ENCODE measurements at regions not wholly inside any gene's neighbourhood (a gene's known extent, or its start where the extent isn't known, plus 50 kb on each side); places are given as distances from the start of the nearest gene placed in this dataset.

DNA sequence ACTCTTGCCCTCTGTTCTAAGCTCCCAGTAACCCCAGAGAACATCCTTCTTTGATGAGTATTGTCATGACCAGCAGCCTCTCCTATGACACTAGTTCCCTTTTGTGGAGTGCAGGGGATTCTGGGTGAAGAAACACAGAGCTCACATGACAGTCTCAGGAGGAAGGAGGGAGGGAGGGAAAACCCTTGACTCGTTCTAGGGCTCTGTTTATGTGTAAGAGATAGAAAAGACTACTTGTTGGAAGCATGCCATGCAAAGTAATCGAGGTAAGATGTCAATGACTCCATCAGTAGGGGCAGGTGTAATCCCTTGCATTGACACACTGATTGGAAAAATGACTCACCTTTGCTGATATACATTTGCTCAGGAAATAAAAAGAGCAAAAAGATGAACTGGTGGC is 190.2 kb upstream of the ELL2 start:
- intact Hi-C loops (cut with DNase I), result no loop called here

GRCh38 chr5:96150007-96150406 is 188.4 kb upstream of the ELL2 start:
- intact Hi-C loops (cut with DNase I), result no loop called here
- DNase-seq (ENCODE audit: low spot score), result no peak

More for the DNA sequence above, 190.2 kb upstream of the ELL2 start:
- DNase-seq (ENCODE audit: low spot score), result no peak

DNA sequence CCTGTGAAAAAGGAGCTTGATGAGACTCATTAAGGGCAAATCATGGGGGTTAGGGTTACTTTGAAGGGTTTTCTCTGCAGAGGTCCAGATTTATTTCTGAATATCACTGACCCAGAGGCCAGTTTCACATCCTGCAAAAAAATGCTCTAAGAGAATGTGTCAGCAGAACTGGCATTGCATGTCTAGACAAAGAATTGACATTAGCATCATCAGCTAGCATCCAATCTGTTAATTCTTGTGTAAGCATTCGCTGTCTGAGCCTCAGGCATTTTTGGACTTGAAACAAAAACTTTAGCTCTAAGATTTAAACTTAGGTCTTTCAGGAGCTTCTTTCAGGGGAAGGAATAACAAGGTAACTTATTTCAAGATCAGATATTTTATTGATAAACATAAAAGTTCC is 187.9 kb upstream of the ELL2 start:
- intact Hi-C loops (cut with DNase I), result loop anchor here in 1 of 2 donors (10.0 kb wide), 1 partner anchor 1255 kb away; no protein-coding TSS in a partner anchor
- DNase-seq (ENCODE audit: low spot score), result no peak

- no peak for DNase-seq (ENCODE audit: low spot score)
Observed at GRCh38 chr5:96149021-96149420, 187.4 kb upstream of the ELL2 start.

DNA sequence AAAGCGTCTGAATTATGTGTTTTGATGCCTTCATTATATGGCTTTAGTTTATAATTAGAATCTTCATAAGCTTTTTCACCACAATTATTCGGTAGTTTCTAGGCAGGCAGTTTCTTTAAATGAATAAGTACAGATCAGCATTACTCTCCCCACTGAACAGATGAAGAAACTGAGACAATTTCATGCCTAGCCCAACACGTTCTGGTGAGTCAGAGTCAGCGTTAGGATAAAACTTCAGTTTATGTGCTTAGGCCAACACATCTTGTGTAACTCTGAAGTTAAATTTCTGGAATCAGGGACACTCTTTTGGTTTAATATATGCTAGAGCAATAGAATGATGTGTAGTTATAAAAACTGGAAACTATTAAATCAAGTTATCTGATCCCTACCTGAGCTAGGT is 186.7 kb upstream of the ELL2 start:
- DNase-seq (ENCODE audit: low spot score), result no peak
- intact Hi-C loops (cut with DNase I), result loop anchor here in 1 of 2 donors (10.0 kb wide), 1 partner anchor 1254 kb away; no protein-coding TSS in a partner anchor

More at GRCh38 chr5:96149021-96149420, 187.4 kb upstream of the ELL2 start:
- intact Hi-C loops (cut with DNase I), result loop anchor here in 1 of 2 donors (10.0 kb wide), 1 partner anchor 1254 kb away; no protein-coding TSS in a partner anchor

DNA sequence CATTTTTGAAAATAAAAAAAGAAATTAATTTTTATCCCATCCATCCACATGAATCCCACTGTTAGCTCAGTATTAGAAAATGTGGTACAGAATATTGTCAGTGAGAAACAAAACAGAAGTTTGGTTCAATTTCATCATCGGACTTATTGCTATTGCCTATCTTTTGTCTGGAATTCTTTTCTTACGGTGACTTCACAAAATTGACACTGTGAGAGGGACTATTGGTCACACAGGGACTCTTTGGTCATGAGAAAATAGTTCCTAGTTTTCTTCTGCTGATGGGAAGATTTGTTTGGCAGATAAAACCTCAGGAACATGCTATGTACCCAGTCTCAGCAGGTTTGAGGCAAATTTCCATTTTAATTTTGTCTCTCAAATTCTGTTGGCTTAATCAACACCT is 186.2 kb upstream of the ELL2 start:
- DNase-seq (ENCODE audit: low spot score), result no peak
- intact Hi-C loops (cut with DNase I), result loop anchor here in 1 of 2 donors (10.0 kb wide), 1 partner anchor 1253 kb away; no protein-coding TSS in a partner anchor

DNA sequence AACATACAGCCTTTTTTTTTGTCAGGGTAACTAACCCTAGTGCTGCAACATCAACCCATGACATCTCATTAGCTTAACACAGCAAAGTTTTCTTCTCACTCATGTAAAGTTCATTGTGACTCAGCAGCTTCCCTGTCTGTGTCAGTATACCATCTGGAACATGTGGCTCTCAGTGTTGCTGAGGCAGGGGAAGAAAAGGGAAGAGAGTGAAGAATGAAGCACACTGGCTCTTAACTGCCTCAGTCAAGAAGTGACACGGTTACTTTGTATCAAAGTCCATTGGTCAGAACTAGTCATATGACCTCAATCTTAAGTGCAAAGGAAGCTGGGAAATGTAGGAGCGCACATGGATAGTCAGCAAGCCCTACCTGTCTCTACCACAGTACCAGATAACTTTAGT is 185.0 kb upstream of the ELL2 start:
- DNase-seq (ENCODE audit: low spot score), result no peak
- intact Hi-C loops (cut with DNase I), result loop anchor here in 1 of 2 donors (10.0 kb wide), 1 partner anchor 1252 kb away; no protein-coding TSS in a partner anchor

DNA sequence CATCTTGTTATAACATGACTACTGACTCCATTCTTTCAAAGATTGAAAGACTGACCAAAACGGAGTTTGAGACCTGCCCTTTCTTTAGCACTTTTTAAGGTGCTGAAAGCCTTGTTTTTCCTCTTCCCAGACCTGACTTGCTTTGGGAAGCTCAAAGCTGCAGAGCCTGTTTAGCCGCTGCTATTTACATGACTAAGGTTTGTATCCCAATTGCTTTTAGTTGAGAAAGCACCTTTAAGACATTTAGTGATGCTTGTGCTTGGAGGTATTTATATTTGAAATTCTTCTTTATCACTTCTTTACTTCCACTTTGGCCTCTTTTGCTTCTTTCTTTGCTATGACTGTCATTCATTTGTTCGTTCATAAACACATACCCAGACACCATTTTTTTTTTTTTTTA is 182.6 kb upstream of the ELL2 start:
- intact Hi-C loops (cut with DNase I), result loop anchor here in 1 of 2 donors (10.0 kb wide), 1 partner anchor 1249 kb away; no protein-coding TSS in a partner anchor
- DNase-seq (ENCODE audit: low spot score), result no peak

GRCh38 chr5:96143450-96143849 is 181.8 kb upstream of the ELL2 start:
- intact Hi-C loops (cut with DNase I), result loop anchor here in 1 of 2 donors (10.0 kb wide), 1 partner anchor 1249 kb away; no protein-coding TSS in a partner anchor
- DNase-seq (ENCODE audit: low spot score), result no peak

DNA sequence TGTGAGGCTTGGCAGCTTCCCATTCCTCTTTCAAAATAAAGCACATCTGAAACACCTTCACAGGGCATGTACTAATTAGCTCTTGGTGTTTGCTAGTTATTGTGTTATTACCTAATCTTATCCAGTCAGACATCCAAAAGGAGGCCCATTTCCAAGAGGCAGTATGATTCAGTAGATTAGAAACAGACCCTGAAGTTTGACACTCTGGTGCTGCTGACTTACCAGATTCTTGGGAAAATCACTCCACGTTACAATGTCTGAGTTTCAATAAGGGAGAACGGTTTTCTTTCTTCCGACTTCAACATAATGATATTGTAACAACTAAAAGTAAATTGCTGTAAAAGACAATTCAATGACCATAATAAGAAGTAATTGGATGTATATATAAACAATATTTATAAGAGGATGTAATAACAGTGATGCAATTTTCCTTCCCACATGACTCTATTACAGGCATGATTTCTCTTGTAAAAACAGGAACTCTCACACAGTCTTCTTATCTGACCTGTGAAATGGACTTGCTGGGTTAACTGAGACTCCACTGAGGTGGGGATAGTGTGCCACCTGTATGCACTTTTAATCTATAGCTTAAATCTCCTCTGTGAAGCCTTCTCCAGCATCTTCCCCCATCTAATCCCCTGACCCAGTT is 181.3 kb upstream of the ELL2 start:
- no peak for DNase-seq (ENCODE audit: low spot score)

DNA sequence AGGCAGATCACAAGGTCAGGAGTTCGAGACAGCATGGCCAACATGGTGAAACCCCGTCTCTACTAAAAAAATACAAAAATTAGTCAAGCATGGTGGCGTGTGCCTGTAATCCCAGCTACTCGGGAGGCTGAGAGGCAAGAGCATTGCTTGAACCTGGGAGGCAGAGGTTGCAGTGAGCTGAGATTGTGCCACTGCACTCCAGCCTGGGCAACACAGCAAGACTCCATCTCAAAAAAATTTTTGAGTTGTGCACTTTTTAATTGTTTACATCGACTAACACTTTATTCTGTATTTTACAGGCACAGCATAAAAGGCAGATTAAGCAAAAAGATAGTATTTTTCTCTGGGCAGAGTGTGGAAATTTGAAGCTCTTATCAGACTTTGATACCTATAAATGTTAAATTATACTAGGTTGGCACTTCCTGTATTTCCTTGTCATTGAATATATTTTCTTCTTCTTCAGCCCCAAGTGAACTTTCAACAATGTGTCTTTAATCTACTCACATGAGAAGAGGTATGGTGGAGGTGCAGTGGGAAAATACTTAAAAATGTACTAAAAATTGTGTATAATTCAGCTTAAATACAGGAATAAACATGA is 180.6 kb upstream of the ELL2 start:
- no peak for DNase-seq (ENCODE audit: low spot score)
- intact Hi-C loops (cut with DNase I), result loop anchor here in 1 of 2 donors (10.0 kb wide), 1 partner anchor 1247 kb away; no protein-coding TSS in a partner anchor

More for the DNA sequence above, 181.3 kb upstream of the ELL2 start:
- intact Hi-C loops (cut with DNase I), result loop anchor here in 1 of 2 donors (10.0 kb wide), 1 partner anchor 1248 kb away; no protein-coding TSS in a partner anchor

- intact Hi-C loops (cut with DNase I), result loop anchor here in 1 of 2 donors (10.0 kb wide), 1 partner anchor 1247 kb away; no protein-coding TSS in a partner anchor
- no peak for DNase-seq (ENCODE audit: low spot score)
Observed at GRCh38 chr5:96141749-96142148, 180.1 kb upstream of the ELL2 start.

- intact Hi-C loops (cut with DNase I), result loop anchor here in 1 of 2 donors (10.0 kb wide), 1 partner anchor 1246 kb away; no protein-coding TSS in a partner anchor
- no peak for DNase-seq (ENCODE audit: low spot score)
Observed at GRCh38 chr5:96140496-96140895, 178.8 kb upstream of the ELL2 start.

DNA sequence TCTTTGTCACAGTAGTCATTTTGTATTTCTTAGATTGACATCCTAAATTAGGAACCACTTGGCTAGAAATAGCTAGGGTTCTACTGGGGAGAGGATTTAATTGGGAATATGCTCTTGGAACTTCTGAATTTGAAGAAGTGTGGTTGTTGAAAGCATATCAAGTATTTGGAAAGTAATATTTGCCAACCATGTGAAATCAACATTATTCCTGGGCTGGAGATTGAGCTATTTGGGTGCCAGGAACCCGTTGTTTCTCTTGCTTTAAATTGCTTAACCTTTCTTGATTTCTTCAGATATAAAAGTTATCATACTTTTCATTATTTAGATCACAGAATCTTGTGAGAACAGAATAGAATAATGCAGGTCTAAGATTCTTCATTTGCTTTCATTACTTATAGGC is 178.4 kb upstream of the ELL2 start:
- no peak for DNase-seq (ENCODE audit: low spot score)
- intact Hi-C loops (cut with DNase I), result loop anchor here in 1 of 2 donors (10.0 kb wide), 1 partner anchor 1245 kb away; no protein-coding TSS in a partner anchor

DNA sequence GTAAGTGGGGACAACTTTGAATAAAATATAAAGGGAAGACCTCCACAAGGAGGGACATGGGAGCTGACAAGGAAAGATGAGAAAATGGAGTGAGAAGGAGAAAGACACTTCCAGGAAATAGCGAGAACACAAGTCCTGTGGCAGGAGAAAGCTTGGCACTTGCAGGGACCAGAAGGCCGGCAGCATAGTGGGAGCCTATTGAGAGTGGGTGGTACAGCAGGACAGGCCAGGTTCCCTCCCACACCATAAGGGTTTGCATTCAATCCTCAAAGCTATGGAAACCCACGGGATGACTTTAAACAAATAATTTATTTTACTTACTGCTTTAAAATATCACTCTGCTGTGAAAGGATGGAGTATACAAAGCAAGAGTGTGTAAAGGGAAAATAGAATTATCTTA is 173.2 kb upstream of the ELL2 start:
- intact Hi-C loops (cut with DNase I), result no loop called here
- DNase-seq (ENCODE audit: low spot score), result no peak

- intact Hi-C loops (cut with DNase I), result no loop called here
- DNase-seq (ENCODE audit: low spot score), result no peak
Observed at GRCh38 chr5:96133341-96134079, 171.9 kb upstream of the ELL2 start.

- no peak for DNase-seq (ENCODE audit: low spot score)
- intact Hi-C loops (cut with DNase I), result no loop called here
Observed at GRCh38 chr5:96129276-96129675, 167.6 kb upstream of the ELL2 start.

GRCh38 chr5:96128204-96128864 is 166.7 kb upstream of the ELL2 start:
- DNase-seq (ENCODE audit: low spot score), result no peak
- intact Hi-C loops (cut with DNase I), result no loop called here

DNA sequence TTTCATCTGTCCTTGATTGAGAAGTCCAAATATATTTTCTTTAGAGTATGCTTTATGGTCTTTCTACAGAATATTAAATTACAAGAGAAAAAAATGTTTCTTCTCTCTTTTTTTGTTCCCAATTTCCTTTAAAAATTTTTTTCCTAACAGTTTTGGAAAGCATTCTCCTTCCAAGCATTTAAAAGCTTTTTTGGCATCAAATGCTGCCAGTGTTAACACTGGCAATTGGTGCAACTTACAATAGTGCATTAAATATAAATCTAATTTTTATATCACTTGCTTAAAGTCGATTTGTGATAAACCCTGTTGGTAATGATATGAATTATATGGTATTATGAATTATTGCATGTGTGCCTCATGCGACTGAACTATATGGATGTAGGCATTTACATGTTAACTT is 165.9 kb upstream of the ELL2 start:
- no peak for DNase-seq (ENCODE audit: low spot score)
- intact Hi-C loops (cut with DNase I), result no loop called here
